ENCODE measurements at regions not wholly inside any gene's neighbourhood (a gene's known extent, or its start where the extent isn't known, plus 50 kb on each side); places are given as distances from the start of the nearest gene placed in this dataset.

DNA sequence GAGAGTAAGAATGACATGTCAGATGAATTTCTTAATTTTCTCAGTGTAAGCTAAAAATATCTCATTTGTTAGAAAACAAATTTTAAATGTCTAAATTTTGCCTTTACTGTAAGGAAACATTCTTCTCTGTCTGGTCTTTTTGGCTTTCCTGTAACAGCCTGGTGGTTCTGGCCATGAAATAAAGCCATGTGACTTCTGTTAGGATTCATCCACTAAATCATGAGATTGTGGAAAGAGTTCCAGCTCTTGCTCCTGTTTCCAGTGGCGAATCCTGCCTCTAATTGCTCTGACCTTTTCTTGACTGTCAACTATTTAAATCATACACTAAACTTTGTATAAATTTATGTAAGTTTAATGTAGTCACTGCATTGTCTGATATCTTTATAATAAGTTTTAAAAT, 398.5 kb upstream of the AKR1E2 start:
- CTCF ChIA-PET, result no interaction called here
- Histone ChIP-seq H4K20me1 (replicated peaks; ENCODE audit: control insufficient read depth, extremely low read depth, insufficient read depth, low read length) (no peaks in the 10 kb centered on the region), H2AFZ (ENCODE audit: low read depth, low read length) (no peak overlapping the region), H3K4me1 (ENCODE audit: control insufficient read depth, extremely low read depth, insufficient read depth, low read length) (no peaks in the 10 kb centered on the region), H3K9me1 (replicated peaks; ENCODE audit: control insufficient read depth, extremely low read depth, insufficient read depth, low read length) (no peaks in the 10 kb centered on the region), H3K9me3 (replicated peaks; ENCODE audit: control insufficient read depth, insufficient read depth, low read length) (no peaks in the 10 kb centered on the region), H3K27me3 (ENCODE audit: control insufficient read depth in 2 of 2, insufficient read depth in 2 of 2, low read length in 2 of 2) (no peaks in the 10 kb centered on the region), H3K36me3 (ENCODE audit: control insufficient read depth in 2 of 2, extremely low read depth in 1 of 2, insufficient read depth in 2 of 2, low read length in 2 of 2) (no peaks in the 10 kb centered on the region), H3K4me3 (replicated peaks in 1 of 3; ENCODE audit: insufficient read depth in 1 of 3, low read depth in 1 of 3, low read length in 3 of 3) (no peak overlapping the region), H3K4me2 (ENCODE audit: insufficient read depth, low read length) (no peak overlapping the region), H3K79me2 (ENCODE audit: control insufficient read depth, insufficient read depth, low read length) (no peaks in the 10 kb centered on the region), H3K9ac (replicated peaks; ENCODE audit: extremely low read depth, insufficient read depth, low read length) (no peak overlapping the region), H3K27ac (ENCODE audit: insufficient read depth, low read depth, low read length) (no peak overlapping the region)
- intact Hi-C loops (cut with micrococcal nuclease) (no loop called here), dilution Hi-C loops (cut with MboI; ENCODE audit: extremely low pct_ligation_motif_present, low sequenced_read_pairs) (no loop called here)
- POLR2A ChIA-PET, result no interaction called here
- TF ChIP-seq GATA2 (IDR thresholded peaks at IDR 0.05; ENCODE audit: insufficient read depth, insufficient read length, low read depth, low read length), result no peak
- no peak for TF ChIP-seq FOS (IDR thresholded peaks at IDR 0.05; ENCODE audit: borderline replicate concordance, insufficient read depth, low read length)
- no peak for TF ChIP-seq EZH2 (IDR thresholded peaks at IDR 0.05; ENCODE audit: borderline replicate concordance, low read depth, low read length, severe bottlenecking)
- TF ChIP-seq, protein P1, sequence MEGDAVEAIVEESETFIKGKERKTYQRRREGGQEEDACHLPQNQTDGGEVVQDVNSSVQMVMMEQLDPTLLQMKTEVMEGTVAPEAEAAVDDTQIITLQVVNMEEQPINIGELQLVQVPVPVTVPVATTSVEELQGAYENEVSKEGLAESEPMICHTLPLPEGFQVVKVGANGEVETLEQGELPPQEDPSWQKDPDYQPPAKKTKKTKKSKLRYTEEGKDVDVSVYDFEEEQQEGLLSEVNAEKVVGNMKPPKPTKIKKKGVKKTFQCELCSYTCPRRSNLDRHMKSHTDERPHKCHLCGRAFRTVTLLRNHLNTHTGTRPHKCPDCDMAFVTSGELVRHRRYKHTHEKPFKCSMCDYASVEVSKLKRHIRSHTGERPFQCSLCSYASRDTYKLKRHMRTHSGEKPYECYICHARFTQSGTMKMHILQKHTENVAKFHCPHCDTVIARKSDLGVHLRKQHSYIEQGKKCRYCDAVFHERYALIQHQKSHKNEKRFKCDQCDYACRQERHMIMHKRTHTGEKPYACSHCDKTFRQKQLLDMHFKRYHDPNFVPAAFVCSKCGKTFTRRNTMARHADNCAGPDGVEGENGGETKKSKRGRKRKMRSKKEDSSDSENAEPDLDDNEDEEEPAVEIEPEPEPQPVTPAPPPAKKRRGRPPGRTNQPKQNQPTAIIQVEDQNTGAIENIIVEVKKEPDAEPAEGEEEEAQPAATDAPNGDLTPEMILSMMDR (IDR thresholded peaks at IDR 0.05; ENCODE audit: extremely low read depth in 1 of 2, insufficient read depth in 1 of 2, low read depth in 1 of 2, low read length in 2 of 2), result no peak
- TF ChIP-seq, protein P2, sequence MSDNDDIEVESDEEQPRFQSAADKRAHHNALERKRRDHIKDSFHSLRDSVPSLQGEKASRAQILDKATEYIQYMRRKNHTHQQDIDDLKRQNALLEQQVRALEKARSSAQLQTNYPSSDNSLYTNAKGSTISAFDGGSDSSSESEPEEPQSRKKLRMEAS (IDR thresholded peaks at IDR 0.05; ENCODE audit: insufficient read depth, insufficient read length), result no peak
- TF ChIP-seq MYC (IDR thresholded peaks at IDR 0.05; ENCODE audit: low read depth, low read length), result no peak
- no peak for TF ChIP-seq POLR2AphosphoS5 (IDR thresholded peaks at IDR 0.05; ENCODE audit: insufficient read depth, low read depth, low read length)
- TF ChIP-seq POLR2A (IDR thresholded peaks at IDR 0.05; ENCODE audit: low read depth, low read length), result no peak
- no peak for TF ChIP-seq JUN (IDR thresholded peaks at IDR 0.05; ENCODE audit: borderline replicate concordance, insufficient read depth, insufficient read length, low read depth)
- FAIRE-seq (no peak), DNase-seq (ENCODE audit: low read depth, low spot score) (no peak)
- BruUV-seq (replicated peaks), result no TSS peak
